ENCODE measurements at regions not wholly inside any gene's neighbourhood (a gene's known extent, or its start where the extent isn't known, plus 50 kb on each side); places are given as distances from the start of the nearest gene placed in this dataset.

DNA sequence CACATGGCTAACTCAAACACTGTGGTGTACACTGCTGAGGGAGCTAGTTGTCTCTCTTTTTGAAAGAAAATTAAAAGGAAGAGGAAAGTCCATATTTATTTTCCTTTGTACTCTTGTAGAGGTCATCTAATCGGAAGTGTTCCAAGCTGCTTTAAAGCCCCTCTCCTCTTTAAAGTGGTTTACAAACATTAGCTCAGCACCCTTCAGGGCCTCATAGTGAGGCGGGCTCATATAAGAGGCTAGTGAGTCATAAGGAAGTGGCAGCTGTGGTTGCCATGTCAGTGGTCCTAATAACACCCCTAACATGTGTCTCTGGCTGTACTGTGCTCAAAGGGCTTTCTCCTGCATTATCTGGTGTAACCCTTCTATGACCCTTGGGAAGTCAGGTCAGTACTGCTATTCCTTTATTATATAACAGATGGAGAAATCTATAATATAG lies 104.4 kb upstream of the SERBP1 start:
- in situ Hi-C loops (cut with HindIII; ENCODE audit: low pct_unique_long_range_greater_than_20kb, low sequenced_read_pairs): loop anchor here (25.0 kb wide), 1 partner anchor 128 kb away; no protein-coding TSS in a partner anchor
- CTCF ChIA-PET: interaction anchor here (0.6 to 2.2 kb wide), 2 partner anchors 9 to 225 kb away, joined by 4 to 9 read pairs; no protein-coding TSS in a partner anchor

GRCh38 chr1:67535474-67535873 lies 105.3 kb upstream of the SERBP1 start:
- peak; percentile 87 for ATAC-seq

More for the DNA sequence above, 104.4 kb upstream of the SERBP1 start:
- no peaks in the 10 kb centered on the region for H3K36me3 ChIP-seq (ENCODE audit: control insufficient read depth, insufficient read depth, low read length)
- no peak overlapping the region for H3K4me3 ChIP-seq (ENCODE audit: low read depth in 2 of 2, low read length in 2 of 2)
- DNase-seq (ENCODE audit: low read depth, low spot score): no peak
- TF ChIP-seq, protein P1, sequence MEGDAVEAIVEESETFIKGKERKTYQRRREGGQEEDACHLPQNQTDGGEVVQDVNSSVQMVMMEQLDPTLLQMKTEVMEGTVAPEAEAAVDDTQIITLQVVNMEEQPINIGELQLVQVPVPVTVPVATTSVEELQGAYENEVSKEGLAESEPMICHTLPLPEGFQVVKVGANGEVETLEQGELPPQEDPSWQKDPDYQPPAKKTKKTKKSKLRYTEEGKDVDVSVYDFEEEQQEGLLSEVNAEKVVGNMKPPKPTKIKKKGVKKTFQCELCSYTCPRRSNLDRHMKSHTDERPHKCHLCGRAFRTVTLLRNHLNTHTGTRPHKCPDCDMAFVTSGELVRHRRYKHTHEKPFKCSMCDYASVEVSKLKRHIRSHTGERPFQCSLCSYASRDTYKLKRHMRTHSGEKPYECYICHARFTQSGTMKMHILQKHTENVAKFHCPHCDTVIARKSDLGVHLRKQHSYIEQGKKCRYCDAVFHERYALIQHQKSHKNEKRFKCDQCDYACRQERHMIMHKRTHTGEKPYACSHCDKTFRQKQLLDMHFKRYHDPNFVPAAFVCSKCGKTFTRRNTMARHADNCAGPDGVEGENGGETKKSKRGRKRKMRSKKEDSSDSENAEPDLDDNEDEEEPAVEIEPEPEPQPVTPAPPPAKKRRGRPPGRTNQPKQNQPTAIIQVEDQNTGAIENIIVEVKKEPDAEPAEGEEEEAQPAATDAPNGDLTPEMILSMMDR (IDR thresholded peaks at IDR 0.05): no peak
- TF ChIP-seq POLR2AphosphoS5 (IDR thresholded peaks at IDR 0.05; ENCODE audit: low read depth, low read length) (no peak), TCF7L2 (IDR thresholded peaks at IDR 0.05; ENCODE audit: low read depth, low read length) (no peak)
- BruUV-seq (replicated peaks): no TSS peak
- POLR2A ChIA-PET: no interaction called here
- H3K9me3 ChIP-seq (ENCODE audit: control insufficient read depth, insufficient read depth, low read depth, low read length): no peaks in the 10 kb centered on the region
- H3K27me3 ChIP-seq (ENCODE audit: control insufficient read depth, insufficient read depth, low read length): no peaks in the 10 kb centered on the region
- H3K27ac ChIP-seq (ENCODE audit: low read length): peak overlapping the region; percentile 79
- H3K4me1 ChIP-seq (ENCODE audit: control insufficient read depth, insufficient read depth, low read length): peaks cover 18% of the 10 kb centered on the region
- intact Hi-C loops (cut with micrococcal nuclease; ENCODE audit: unreplicated experiment): loop anchor here (5.0 to 10.0 kb wide), 2 partner anchors 150 to 213 kb away; partner anchors contain the start of gene GADD45A
- peak; percentile 32; the same call in 1 of the 2 replicates for ATAC-seq

More at GRCh38 chr1:67535474-67535873, 105.3 kb upstream of the SERBP1 start:
- peak; percentile 70 for DNase-seq (ENCODE audit: low read depth, low spot score)
- in situ Hi-C loops (cut with HindIII; ENCODE audit: low pct_unique_long_range_greater_than_20kb, low sequenced_read_pairs) (loop anchor here (25.0 kb wide), 1 partner anchor 127 kb away; no protein-coding TSS in a partner anchor), intact Hi-C loops (cut with micrococcal nuclease; ENCODE audit: unreplicated experiment) (loop anchor here (5.0 to 10.0 kb wide), 2 partner anchors 149 to 212 kb away; partner anchors contain the start of gene GADD45A)
- Histone ChIP-seq H3K9me3 (ENCODE audit: control insufficient read depth, insufficient read depth, low read depth, low read length) (no peaks in the 10 kb centered on the region), H3K4me3 (ENCODE audit: low read depth in 2 of 2, low read length in 2 of 2) (no peak overlapping the region), H3K4me1 (ENCODE audit: control insufficient read depth, insufficient read depth, low read length) (peaks cover 18% of the 10 kb centered on the region), H3K27ac (ENCODE audit: low read length) (peak overlapping the region; percentile 79), H3K36me3 (ENCODE audit: control insufficient read depth, insufficient read depth, low read length) (no peaks in the 10 kb centered on the region), H3K27me3 (ENCODE audit: control insufficient read depth, insufficient read depth, low read length) (no peaks in the 10 kb centered on the region)
- ChIA-PET CTCF (interaction anchor here (0.6 to 2.2 kb wide), 4 partner anchors 8 to 296 kb away, joined by 3 to 9 read pairs (median 4); no protein-coding TSS in a partner anchor), POLR2A (interaction anchor here (0.5 kb wide), 1 partner anchor 165 kb away, joined by 3 read pairs; no protein-coding TSS in a partner anchor)
- no TSS peak for BruUV-seq (replicated peaks)
- TF ChIP-seq REST (IDR thresholded peaks at IDR 0.05; ENCODE audit: insufficient read depth in 1 of 2, low read depth in 2 of 2, low read length in 1 of 2) (no peak), POLR2AphosphoS5 (IDR thresholded peaks at IDR 0.05; ENCODE audit: low read depth, low read length) (no peak), SIN3A (IDR thresholded peaks at IDR 0.05; ENCODE audit: borderline replicate concordance, insufficient read depth, low read depth, low read length) (no peak), TCF7L2 (IDR thresholded peaks at IDR 0.05; ENCODE audit: low read depth, low read length) (no peak)
- TF ChIP-seq, protein P1 (IDR thresholded peaks at IDR 0.05): peak; percentile 98
